B cell (primary cell): ENCODE measurements at regions not wholly inside any gene's neighbourhood (a gene's known extent, or its start where the extent isn't known, plus 50 kb on each side); places are given as distances from the start of the nearest gene placed in this dataset.

Experiments used
- ATAC-seq: fragments of 200-7000 bp; cut with Tn5 transposase; one replicate; pipeline ENCODE4 v1.10.0; 2021; ENCODE audit warnings: low read depth, mild to moderate bottlenecking, moderate number of reproducible peaks, moderate library complexity
- CTCF ChIA-PET: fragments of 350-600 bp; sonication (Branson Sonifier 250); formaldehyde crosslinking; loops from one replicate; lab custom pipeline; 2021; ENCODE audit warnings: antibody characterized with exemption, inconsistent platforms; lab: Charles Lee
- POLR2A ChIA-PET: fragments of 350-600 bp; sonication (Branson Sonifier 250); formaldehyde crosslinking; loops from one replicate; lab custom pipeline; 2021; ENCODE audit warnings: antibody characterized with exemption; lab: Charles Lee
- DNase-seq: peaks from one replicate; pipeline ENCODE4 v3.0.0; 2013
- H2AFZ ChIP-seq: 2 replicates; pipeline ENCODE4 v1.6.1; 2012; ENCODE audit warnings: mild to moderate bottlenecking, low read depth, low read length; ENCODE audit not compliant: insufficient read depth, poor library complexity, severe bottlenecking
- H3K27ac ChIP-seq, 2 donors: 1 replicate in 1 of 2; 2 replicates in 1 of 2; pipeline ENCODE4 v1.5.1; 2012 to 2013; ENCODE audit warnings: low read length in 2 of 2, mild to moderate bottlenecking in 2 of 2, moderate library complexity in 1 of 2
- H3K27me3 ChIP-seq, 4 experiments: fragments of 200-600 bp in 1 of 4; sonication (generic) in 1 of 4; replicated peaks in 1 of 4; 1 replicate in 2 of 4; 2 replicates in 2 of 4; pipeline versions ENCODE4 v1.6.1 to v1.7.0; 2013 to 2016; ENCODE audit warnings: low read length in 3 of 4, mild to moderate bottlenecking in 2 of 4, mixed read lengths in 1 of 4, moderate library complexity in 1 of 4; ENCODE audit not compliant: insufficient read depth in 4 of 4, control insufficient read depth in 3 of 4; ENCODE audit errors: control extremely low read depth in 1 of 4
- H3K36me3 ChIP-seq, 2 experiments: replicated peaks in 1 of 2; 1 replicate in 1 of 2; 2 replicates in 1 of 2; pipeline versions ENCODE4 v1.6.1 to v1.7.1; 2013; ENCODE audit warnings: low read length in 1 of 2; ENCODE audit not compliant: insufficient read depth in 2 of 2, control insufficient read depth in 1 of 2; ENCODE audit errors: control extremely low read depth in 1 of 2, extremely low read depth in 1 of 2
- H3K4me1 ChIP-seq, 2 donors: fragments of 200-600 bp in 1 of 2; sonication (generic) in 1 of 2; 1 replicate in 1 of 2; 2 replicates in 1 of 2; pipeline versions ENCODE4 v1.5.1 to v1.6.1; 2013 to 2017; ENCODE audit warnings: low read length in 2 of 2; ENCODE audit not compliant: control insufficient read depth in 2 of 2, insufficient read depth in 2 of 2
- H3K4me2 ChIP-seq: replicated peaks from 2 replicates; pipeline ENCODE3; 2012; ENCODE audit warnings: mild to moderate bottlenecking, low read depth, low read length; ENCODE audit not compliant: poor library complexity, severe bottlenecking
- H3K4me3 ChIP-seq, 5 experiments: fragments of 200-600 bp in 1 of 5; sonication (generic) in 1 of 5; 1 replicate in 3 of 5; 2 replicates in 2 of 5; pipeline versions ENCODE4 v1.5.1 to v1.7.0; 2011 to 2016; ENCODE audit warnings: low read length in 4 of 5, mild to moderate bottlenecking in 4 of 5, low read depth in 2 of 5, control low read depth in 1 of 5, moderate library complexity in 1 of 5; ENCODE audit not compliant: insufficient read depth in 1 of 5; ENCODE audit errors: control extremely low read depth in 1 of 5, extremely low read depth in 1 of 5
- H3K79me2 ChIP-seq: fragments of 200-600 bp; sonication (generic); one replicate; pipeline ENCODE4 v1.6.0; 2016; ENCODE audit warnings: low read length; ENCODE audit not compliant: control insufficient read depth, insufficient read depth
- H3K9ac ChIP-seq: fragments of 200-600 bp; sonication (generic); 2 replicates; pipeline ENCODE4 v1.6.1; 2017; ENCODE audit warnings: mild to moderate bottlenecking, low read length, moderate library complexity
- H3K9me3 ChIP-seq, 3 donors: one replicate each; pipeline versions ENCODE4 v1.6.1 to v1.7.1; 2013; ENCODE audit warnings: low read length in 2 of 3; ENCODE audit not compliant: control insufficient read depth in 2 of 3, insufficient read depth in 1 of 3; ENCODE audit errors: control extremely low read depth in 1 of 3
- H4K20me1 ChIP-seq: 2 replicates; pipeline ENCODE4 v1.6.0; 2012; ENCODE audit warnings: mild to moderate bottlenecking, low read length; ENCODE audit not compliant: insufficient read depth, control insufficient read depth, poor library complexity, severe bottlenecking
- H3K27ac Mint-ChIP-seq: one replicate; pipeline ENCODE4 v1.8.0; 2021; ENCODE audit warnings: mixed read lengths
- H3K27me3 Mint-ChIP-seq: one replicate; pipeline ENCODE4 v1.8.0; 2021; ENCODE audit warnings: mixed read lengths
- H3K4me1 Mint-ChIP-seq: one replicate; pipeline ENCODE4 v1.8.0; 2021; ENCODE audit warnings: mixed read lengths
- H3K4me3 Mint-ChIP-seq: one replicate; pipeline ENCODE4 v1.8.0; 2021; ENCODE audit warnings: mixed read lengths
- H3K9me3 Mint-ChIP-seq: one replicate; pipeline ENCODE4 v1.8.0; 2022; ENCODE audit warnings: mixed read lengths; ENCODE audit not compliant: insufficient read depth
- EZH2 ChIP-seq: IDR thresholded peaks from 2 replicates; pipeline ENCODE4 v1.6.1; 2012; ENCODE audit warnings: borderline replicate concordance, low read depth, mild to moderate bottlenecking, moderate library complexity, low read length; ENCODE audit not compliant: insufficient read depth, poor library complexity, severe bottlenecking
- WGBS: methylation state at CpG from one replicate; pipeline ENCODE4 v1.1.5; 2013; ENCODE audit warnings: missing lambda C conversion rate; ENCODE audit not compliant: insufficient coverage; 5-methylcytosine and 5-hydroxymethylcytosine counted together
- intact Hi-C: fragments of 100-400 bp; cut with micrococcal nuclease; formaldehyde crosslinking; loops from one replicate; pipeline ENCODE4 v1.10.0; 2022
- TF ChIP-seq, protein P1 (sequence below): fragments of 200-600 bp; IDR thresholded peaks from one replicate; pipeline ENCODE4 v1.8.0; 2022; ENCODE audit warnings: antibody characterized with exemption, mild to moderate bottlenecking

- Histone ChIP-seq H4K20me1 (no peaks in the 10 kb centered on the region), H3K9ac (no peak overlapping the region), H3K27ac (no peak overlapping the region), H3K9me3 (peaks cover 0 to 20% (median 0%) of the 10 kb centered on the region in 3 donors), H3K4me1 (no peaks in the 10 kb centered on the region), H2AFZ (no peak overlapping the region), H3K79me2 (no peaks in the 10 kb centered on the region), H3K27me3 (no peaks in the 10 kb centered on the region), H3K36me3 (no peaks in the 10 kb centered on the region), H3K4me3 (no peak overlapping the region), H3K4me2 (no peak overlapping the region)
- ChIA-PET CTCF (no interaction called here), POLR2A (no interaction called here)
- H3K4me1 Mint-ChIP-seq, result no peaks in the 10 kb centered on the region
- H3K9me3 Mint-ChIP-seq, result peaks cover 10% of the 10 kb centered on the region
- WGBS, result no CpG with 5 or more reads among the region's 6 CpGs
- ATAC-seq (no peak), DNase-seq (no peak)
- no peak overlapping the region for H3K27ac Mint-ChIP-seq
- no peak overlapping the region for H3K4me3 Mint-ChIP-seq
- intact Hi-C loops, result no loop called here
- TF ChIP-seq, protein P1, sequence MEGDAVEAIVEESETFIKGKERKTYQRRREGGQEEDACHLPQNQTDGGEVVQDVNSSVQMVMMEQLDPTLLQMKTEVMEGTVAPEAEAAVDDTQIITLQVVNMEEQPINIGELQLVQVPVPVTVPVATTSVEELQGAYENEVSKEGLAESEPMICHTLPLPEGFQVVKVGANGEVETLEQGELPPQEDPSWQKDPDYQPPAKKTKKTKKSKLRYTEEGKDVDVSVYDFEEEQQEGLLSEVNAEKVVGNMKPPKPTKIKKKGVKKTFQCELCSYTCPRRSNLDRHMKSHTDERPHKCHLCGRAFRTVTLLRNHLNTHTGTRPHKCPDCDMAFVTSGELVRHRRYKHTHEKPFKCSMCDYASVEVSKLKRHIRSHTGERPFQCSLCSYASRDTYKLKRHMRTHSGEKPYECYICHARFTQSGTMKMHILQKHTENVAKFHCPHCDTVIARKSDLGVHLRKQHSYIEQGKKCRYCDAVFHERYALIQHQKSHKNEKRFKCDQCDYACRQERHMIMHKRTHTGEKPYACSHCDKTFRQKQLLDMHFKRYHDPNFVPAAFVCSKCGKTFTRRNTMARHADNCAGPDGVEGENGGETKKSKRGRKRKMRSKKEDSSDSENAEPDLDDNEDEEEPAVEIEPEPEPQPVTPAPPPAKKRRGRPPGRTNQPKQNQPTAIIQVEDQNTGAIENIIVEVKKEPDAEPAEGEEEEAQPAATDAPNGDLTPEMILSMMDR, result no peak
- TF ChIP-seq EZH2, result no peak
- no peaks in the 10 kb centered on the region for H3K27me3 Mint-ChIP-seq
Measured at GRCh38 chr12:130245251-130245650, 83.0 kb downstream of the FZD10 start.

DNA sequence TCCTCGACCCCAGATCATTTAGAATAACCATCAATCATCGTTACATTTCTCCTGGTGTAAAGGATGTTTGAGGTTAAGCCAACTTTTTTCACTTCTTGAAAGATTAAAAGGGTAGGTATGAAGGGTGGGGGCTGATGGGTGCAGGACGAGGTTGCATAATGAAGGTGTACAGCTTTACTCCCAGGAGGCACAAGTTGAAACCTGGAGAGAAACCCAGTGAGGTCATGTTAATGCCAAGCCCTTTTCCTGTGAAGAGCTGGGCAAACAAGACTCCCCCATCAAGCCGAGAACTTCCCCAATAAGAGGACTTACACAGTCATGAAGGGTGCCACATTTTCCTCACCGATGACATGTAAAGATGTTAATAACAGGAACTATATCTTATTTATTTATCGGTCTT is 84.3 kb downstream of the FZD10 start:
- 67% methylated on average over 1 of the region's 6 CpGs for WGBS
- POLR2A ChIA-PET, result no interaction called here
- H3K27ac ChIP-seq, result no peak overlapping the region

More for the DNA sequence above, 84.3 kb downstream of the FZD10 start:
- Histone ChIP-seq H3K9me3 (peaks cover 0 to 15% (median 0%) of the 10 kb centered on the region in 3 donors), H3K4me2 (no peak overlapping the region), H3K36me3 (no peaks in the 10 kb centered on the region), H3K4me1 (no peaks in the 10 kb centered on the region), H2AFZ (no peak overlapping the region), H3K4me3 (no peak overlapping the region), H4K20me1 (no peaks in the 10 kb centered on the region), H3K27me3 (no peaks in the 10 kb centered on the region), H3K79me2 (no peaks in the 10 kb centered on the region), H3K9ac (no peak overlapping the region)
- intact Hi-C loops, result no loop called here
- Mint-ChIP-seq H3K27ac (no peak overlapping the region), H3K4me1 (no peaks in the 10 kb centered on the region), H3K9me3 (peaks cover 10% of the 10 kb centered on the region), H3K4me3 (no peak overlapping the region), H3K27me3 (no peaks in the 10 kb centered on the region)
- no peak for TF ChIP-seq EZH2
- TF ChIP-seq, protein P1, result no peak
- CTCF ChIA-PET, result no interaction called here
- ATAC-seq (no peak), DNase-seq (no peak)
